PC-3 (cell line): ENCODE measurements at regions not wholly inside any gene's neighbourhood (a gene's known extent, or its start where the extent isn't known, plus 50 kb on each side); places are given as distances from the start of the nearest gene placed in this dataset.

Source experiments
- EZH2phosphoT487 ChIP-seq: fragments of 300-600 bp; sonication (generic); IDR thresholded peaks from 2 replicates; pipeline ENCODE4 v1.6.1; 2018; ENCODE audit warnings: mild to moderate bottlenecking, antibody characterized with exemption, low read length, borderline replicate concordance
- TF ChIP-seq, protein P1 (sequence below): fragments of 300-600 bp; sonication (generic); conservative IDR thresholded peaks from 2 replicates; pipeline ENCODE4 v1.5.1; 2017; ENCODE audit warnings: antibody characterized with exemption, low read depth, mild to moderate bottlenecking, low read length

DNA sequence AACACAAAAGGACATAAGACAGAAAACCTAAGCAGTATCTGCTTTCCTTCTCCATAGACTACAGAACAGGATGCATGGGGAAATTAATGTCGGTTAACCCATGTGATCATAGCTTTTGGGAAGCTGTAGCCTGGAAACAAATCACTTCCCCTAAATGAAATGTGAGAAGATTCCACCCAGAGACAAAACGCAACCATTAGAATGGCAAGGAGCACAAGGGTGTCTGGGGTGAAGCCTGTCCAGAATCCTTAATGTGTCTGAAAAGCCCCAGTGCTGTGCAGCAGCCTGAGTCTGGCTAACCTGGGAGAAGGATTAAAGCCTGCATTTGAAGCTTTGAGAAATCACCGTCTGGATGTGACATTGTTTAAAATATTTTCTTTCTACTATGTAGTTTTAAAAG, 213.3 kb downstream of the ANKRD50 start:
- TF ChIP-seq EZH2phosphoT487 = no peak
- TF ChIP-seq, protein P1, sequence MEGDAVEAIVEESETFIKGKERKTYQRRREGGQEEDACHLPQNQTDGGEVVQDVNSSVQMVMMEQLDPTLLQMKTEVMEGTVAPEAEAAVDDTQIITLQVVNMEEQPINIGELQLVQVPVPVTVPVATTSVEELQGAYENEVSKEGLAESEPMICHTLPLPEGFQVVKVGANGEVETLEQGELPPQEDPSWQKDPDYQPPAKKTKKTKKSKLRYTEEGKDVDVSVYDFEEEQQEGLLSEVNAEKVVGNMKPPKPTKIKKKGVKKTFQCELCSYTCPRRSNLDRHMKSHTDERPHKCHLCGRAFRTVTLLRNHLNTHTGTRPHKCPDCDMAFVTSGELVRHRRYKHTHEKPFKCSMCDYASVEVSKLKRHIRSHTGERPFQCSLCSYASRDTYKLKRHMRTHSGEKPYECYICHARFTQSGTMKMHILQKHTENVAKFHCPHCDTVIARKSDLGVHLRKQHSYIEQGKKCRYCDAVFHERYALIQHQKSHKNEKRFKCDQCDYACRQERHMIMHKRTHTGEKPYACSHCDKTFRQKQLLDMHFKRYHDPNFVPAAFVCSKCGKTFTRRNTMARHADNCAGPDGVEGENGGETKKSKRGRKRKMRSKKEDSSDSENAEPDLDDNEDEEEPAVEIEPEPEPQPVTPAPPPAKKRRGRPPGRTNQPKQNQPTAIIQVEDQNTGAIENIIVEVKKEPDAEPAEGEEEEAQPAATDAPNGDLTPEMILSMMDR = no peak
